HUES64 (cell line): ENCODE measurements at regions not wholly inside any gene's neighbourhood (a gene's known extent, or its start where the extent isn't known, plus 50 kb on each side); places are given as distances from the start of the nearest gene placed in this dataset.

Source experiments
- H3K27ac ChIP-seq: 2 replicates; pipeline ENCODE4 v1.7.0; 2013; ENCODE audit warnings: low read depth, low read length, inconsistent platforms
- H3K27me3 ChIP-seq: 2 replicates; pipeline ENCODE4 v1.6.1; 2013; ENCODE audit warnings: mild to moderate bottlenecking, low read length; ENCODE audit not compliant: insufficient read depth
- H3K36me3 ChIP-seq: 2 replicates; pipeline ENCODE4 v1.6.1; 2013; ENCODE audit warnings: mild to moderate bottlenecking, low read length; ENCODE audit not compliant: insufficient read depth
- H3K4me1 ChIP-seq: 2 replicates; pipeline ENCODE4 v1.6.1; 2013; ENCODE audit warnings: mild to moderate bottlenecking, low read length, moderate library complexity; ENCODE audit not compliant: insufficient read depth
- H3K4me3 ChIP-seq: 2 replicates; pipeline ENCODE4 v1.5.1; 2013; ENCODE audit warnings: mild to moderate bottlenecking, low read length, moderate library complexity
- H3K9ac ChIP-seq: 2 replicates; pipeline ENCODE4 v1.6.1; 2013; ENCODE audit warnings: mild to moderate bottlenecking, low read depth, low read length
- H3K9me3 ChIP-seq: 2 replicates; pipeline ENCODE4 v1.6.1; 2013; ENCODE audit warnings: low read depth, low read length; ENCODE audit not compliant: insufficient read depth
- WGBS: fragments of 150-250, 120-280 bp; methylation state at CpG from one replicate; pipeline ENCODE4 v1.1.7; 2013; ENCODE audit warnings: missing lambda C conversion rate; 5-methylcytosine and 5-hydroxymethylcytosine counted together

- no peaks in the 10 kb centered on the region for H3K36me3 ChIP-seq
- no peaks in the 10 kb centered on the region for H3K27me3 ChIP-seq
- 100% methylated on average over 1 of the region's 2 CpGs for WGBS
- H3K4me3 ChIP-seq: no peak overlapping the region
- H3K9me3 ChIP-seq: no peaks in the 10 kb centered on the region
- no peak overlapping the region for H3K9ac ChIP-seq
- H3K27ac ChIP-seq: no peak overlapping the region
- H3K4me1 ChIP-seq: no peaks in the 10 kb centered on the region
Observed at GRCh38 chr13:89003656-89004055, 1332.5 kb downstream of the SLITRK5 start.

GRCh38 chr13:89011615-89012014, 1340.4 kb downstream of the SLITRK5 start:
- H3K4me1 ChIP-seq: no peaks in the 10 kb centered on the region
- H3K9ac ChIP-seq: no peak overlapping the region
- H3K9me3 ChIP-seq: no peaks in the 10 kb centered on the region
- H3K4me3 ChIP-seq: no peak overlapping the region
- no peaks in the 10 kb centered on the region for H3K27me3 ChIP-seq
- WGBS: 98% methylated on average over 2 of the region's 2 CpGs
- H3K27ac ChIP-seq: no peak overlapping the region
- no peaks in the 10 kb centered on the region for H3K36me3 ChIP-seq

- Histone ChIP-seq H3K27ac (no peak overlapping the region), H3K27me3 (no peaks in the 10 kb centered on the region), H3K4me1 (no peaks in the 10 kb centered on the region), H3K9me3 (no peaks in the 10 kb centered on the region), H3K4me3 (no peak overlapping the region), H3K9ac (no peak overlapping the region), H3K36me3 (no peaks in the 10 kb centered on the region)
- WGBS: 98% methylated on average over 1 of the region's 3 CpGs
Observed at GRCh38 chr13:89027694-89028306, 1356.6 kb downstream of the SLITRK5 start.

- Histone ChIP-seq H3K9me3 (peaks cover 9% of the 10 kb centered on the region), H3K27me3 (no peaks in the 10 kb centered on the region), H3K4me1 (no peaks in the 10 kb centered on the region), H3K36me3 (no peaks in the 10 kb centered on the region), H3K27ac (no peak overlapping the region), H3K4me3 (no peak overlapping the region), H3K9ac (no peak overlapping the region)
- WGBS: 97% methylated on average over 2 of the region's 2 CpGs
Observed at GRCh38 chr13:89029062-89029461, 1357.9 kb downstream of the SLITRK5 start.

GRCh38 chr13:89034015-89034414, 1362.8 kb downstream of the SLITRK5 start:
- H3K4me3 ChIP-seq: no peak overlapping the region
- no peaks in the 10 kb centered on the region for H3K27me3 ChIP-seq
- no peak overlapping the region for H3K27ac ChIP-seq
- no peaks in the 10 kb centered on the region for H3K36me3 ChIP-seq
- WGBS: 94% methylated on average over 1 of the region's 1 CpG
- peaks cover 12% of the 10 kb centered on the region for H3K9me3 ChIP-seq
- H3K4me1 ChIP-seq: no peaks in the 10 kb centered on the region
- no peak overlapping the region for H3K9ac ChIP-seq

- Histone ChIP-seq H3K36me3 (no peaks in the 10 kb centered on the region), H3K4me1 (no peaks in the 10 kb centered on the region), H3K9ac (no peak overlapping the region), H3K27me3 (no peaks in the 10 kb centered on the region), H3K9me3 (no peaks in the 10 kb centered on the region), H3K4me3 (no peak overlapping the region), H3K27ac (no peak overlapping the region)
- 97% methylated on average over 3 of the region's 3 CpGs for WGBS
Observed at GRCh38 chr13:89052699-89053098, 1381.5 kb downstream of the SLITRK5 start.

- no peaks in the 10 kb centered on the region for H3K36me3 ChIP-seq
- H3K9ac ChIP-seq: no peak overlapping the region
- no peaks in the 10 kb centered on the region for H3K27me3 ChIP-seq
- WGBS: 88% methylated on average over 1 of the region's 1 CpG
- no peak overlapping the region for H3K4me3 ChIP-seq
- no peaks in the 10 kb centered on the region for H3K9me3 ChIP-seq
- no peak overlapping the region for H3K27ac ChIP-seq
- no peaks in the 10 kb centered on the region for H3K4me1 ChIP-seq
Observed at GRCh38 chr13:89053418-89053817, 1382.2 kb downstream of the SLITRK5 start.

GRCh38 chr13:89057274-89057673, 1386.1 kb downstream of the SLITRK5 start:
- Histone ChIP-seq H3K27ac (no peak overlapping the region), H3K9me3 (no peaks in the 10 kb centered on the region), H3K4me1 (no peaks in the 10 kb centered on the region; the same call in 1 of the 2 replicates), H3K36me3 (no peaks in the 10 kb centered on the region), H3K27me3 (no peaks in the 10 kb centered on the region), H3K4me3 (no peak overlapping the region), H3K9ac (no peak overlapping the region)

- Histone ChIP-seq H3K27me3 (no peaks in the 10 kb centered on the region), H3K36me3 (no peaks in the 10 kb centered on the region), H3K4me1 (no peaks in the 10 kb centered on the region; the same call in 1 of the 2 replicates), H3K27ac (no peak overlapping the region), H3K4me3 (no peak overlapping the region), H3K9me3 (no peaks in the 10 kb centered on the region), H3K9ac (no peak overlapping the region)
- WGBS: 98% methylated on average over 3 of the region's 3 CpGs
Observed at GRCh38 chr13:89057862-89058261, 1386.7 kb downstream of the SLITRK5 start.

GRCh38 chr13:89061821-89062220, 1390.7 kb downstream of the SLITRK5 start:
- H3K27me3 ChIP-seq: no peaks in the 10 kb centered on the region
- no peak overlapping the region for H3K9ac ChIP-seq
- 86% methylated on average over 1 of the region's 1 CpG for WGBS
- H3K9me3 ChIP-seq: no peaks in the 10 kb centered on the region
- no peaks in the 10 kb centered on the region for H3K36me3 ChIP-seq
- H3K27ac ChIP-seq: no peak overlapping the region
- H3K4me1 ChIP-seq: no peaks in the 10 kb centered on the region; the same call in 1 of the 2 replicates
- H3K4me3 ChIP-seq: no peak overlapping the region

- Histone ChIP-seq H3K27ac (no peak overlapping the region), H3K36me3 (no peaks in the 10 kb centered on the region), H3K9me3 (no peaks in the 10 kb centered on the region), H3K4me1 (no peaks in the 10 kb centered on the region; the same call in 1 of the 2 replicates), H3K9ac (no peak overlapping the region), H3K4me3 (no peak overlapping the region), H3K27me3 (no peaks in the 10 kb centered on the region)
- WGBS: 62% methylated on average over 9 of the region's 9 CpGs
Observed at GRCh38 chr13:89066868-89067466, 1395.8 kb downstream of the SLITRK5 start.
